HG03571 (cell line): ENCODE measurements at regions not wholly inside any gene's neighbourhood (a gene's known extent, or its start where the extent isn't known, plus 50 kb on each side); places are given as distances from the start of the nearest gene placed in this dataset.
"Not testable (repeated sequence)": the region's sequence is repeated elsewhere in the genome, so short reads cannot be mapped to it uniquely, and the experiment has no call there.

Experiments used
- ATAC-seq: cut with Tn5 transposase; IDR thresholded peaks from one replicate; pipeline ENCODE4 v1.9.1; 2021; ENCODE audit not compliant: unreplicated experiment

GRCh38 chr10:78236416-78237015, 202.9 kb downstream of the RPS24 start:
- ATAC-seq: no peak

DNA sequence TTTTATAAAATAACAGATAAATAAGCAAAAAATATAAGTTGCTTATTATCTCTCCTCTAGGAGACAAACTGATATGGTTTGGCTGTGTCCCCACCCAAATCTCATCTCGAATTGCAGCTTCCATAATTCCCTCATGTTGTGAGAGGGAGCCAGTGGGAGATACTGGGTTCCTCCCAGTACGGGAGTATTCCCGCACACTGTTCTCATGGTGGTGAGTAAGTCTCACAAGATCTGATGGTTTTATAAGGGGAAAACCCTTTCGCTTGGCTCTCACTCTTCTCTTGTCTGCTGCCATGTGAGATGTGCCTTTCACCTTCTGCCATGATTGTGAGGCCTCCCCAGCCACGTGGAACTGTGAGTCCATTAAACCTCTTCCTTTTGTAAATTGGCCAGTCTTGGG, 204.3 kb downstream of the RPS24 start:
- not testable (repeated sequence) for ATAC-seq

- ATAC-seq: no peak
Observed at GRCh38 chr10:78247266-78247665, 213.6 kb downstream of the RPS24 start.

DNA sequence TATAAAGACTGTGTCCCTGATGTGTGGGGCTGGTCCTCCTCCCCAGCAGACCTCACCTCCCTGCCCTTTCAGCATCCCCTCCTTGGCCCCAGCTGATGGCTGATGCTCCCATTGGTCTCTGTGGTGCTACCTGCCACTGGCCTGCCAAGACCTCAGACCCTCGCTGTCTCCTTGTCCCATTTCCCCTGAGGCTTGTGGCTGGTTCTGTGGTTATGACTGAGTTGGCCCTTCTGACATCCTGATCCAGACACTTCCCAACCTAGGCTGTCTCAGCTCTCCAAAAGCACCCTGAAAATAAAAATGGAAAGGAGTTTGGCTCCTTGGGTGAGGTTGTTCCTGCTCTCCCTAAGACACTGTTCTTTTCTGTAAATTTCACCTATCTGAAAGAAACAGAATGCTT, 214.2 kb downstream of the RPS24 start:
- ATAC-seq: no peak

GRCh38 chr10:78248651-78249464, 215.2 kb downstream of the RPS24 start:
- no peak for ATAC-seq

DNA sequence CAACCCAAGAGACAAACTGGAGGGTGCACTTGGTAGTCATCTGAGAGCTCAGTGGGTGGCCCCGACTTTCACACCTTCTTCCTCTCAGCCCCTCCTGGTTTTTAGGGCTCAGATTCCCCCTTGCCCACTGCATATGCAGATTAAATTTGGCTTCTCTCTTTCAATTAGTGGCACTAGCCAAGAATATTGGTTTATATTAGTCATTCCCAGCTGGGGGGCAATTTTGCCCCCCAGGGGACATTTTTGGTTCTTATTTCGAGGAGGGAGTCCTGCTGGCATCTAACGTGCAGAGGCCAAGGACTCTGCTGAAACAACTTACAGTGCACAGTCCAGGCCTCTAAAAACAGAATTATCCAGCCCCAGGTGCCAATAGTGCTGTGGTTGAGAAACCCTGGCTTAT, 216.0 kb downstream of the RPS24 start:
- no peak for ATAC-seq

GRCh38 chr10:78250313-78251015, 216.8 kb downstream of the RPS24 start:
- ATAC-seq: no peak

DNA sequence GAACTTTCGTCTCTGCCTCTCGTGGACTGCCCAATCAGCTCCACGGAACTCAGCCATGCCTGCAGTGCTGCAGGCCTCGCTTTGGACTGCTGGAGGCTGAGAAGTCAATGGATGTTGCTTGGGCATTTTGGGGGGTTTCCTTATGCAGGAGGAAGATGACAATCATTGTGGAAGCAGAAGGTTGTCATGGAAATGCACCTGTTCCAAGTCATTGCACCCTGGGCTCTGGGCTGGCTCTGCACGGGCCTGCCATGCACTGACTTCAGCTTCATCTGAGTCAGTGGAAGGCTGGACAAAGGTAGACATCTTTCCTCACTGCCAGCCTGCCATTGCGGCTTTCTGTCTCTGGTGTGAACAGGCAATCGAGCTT, 217.3 kb downstream of the RPS24 start:
- no peak for ATAC-seq

GRCh38 chr10:78252286-78252685, 218.6 kb downstream of the RPS24 start:
- no peak for ATAC-seq

DNA sequence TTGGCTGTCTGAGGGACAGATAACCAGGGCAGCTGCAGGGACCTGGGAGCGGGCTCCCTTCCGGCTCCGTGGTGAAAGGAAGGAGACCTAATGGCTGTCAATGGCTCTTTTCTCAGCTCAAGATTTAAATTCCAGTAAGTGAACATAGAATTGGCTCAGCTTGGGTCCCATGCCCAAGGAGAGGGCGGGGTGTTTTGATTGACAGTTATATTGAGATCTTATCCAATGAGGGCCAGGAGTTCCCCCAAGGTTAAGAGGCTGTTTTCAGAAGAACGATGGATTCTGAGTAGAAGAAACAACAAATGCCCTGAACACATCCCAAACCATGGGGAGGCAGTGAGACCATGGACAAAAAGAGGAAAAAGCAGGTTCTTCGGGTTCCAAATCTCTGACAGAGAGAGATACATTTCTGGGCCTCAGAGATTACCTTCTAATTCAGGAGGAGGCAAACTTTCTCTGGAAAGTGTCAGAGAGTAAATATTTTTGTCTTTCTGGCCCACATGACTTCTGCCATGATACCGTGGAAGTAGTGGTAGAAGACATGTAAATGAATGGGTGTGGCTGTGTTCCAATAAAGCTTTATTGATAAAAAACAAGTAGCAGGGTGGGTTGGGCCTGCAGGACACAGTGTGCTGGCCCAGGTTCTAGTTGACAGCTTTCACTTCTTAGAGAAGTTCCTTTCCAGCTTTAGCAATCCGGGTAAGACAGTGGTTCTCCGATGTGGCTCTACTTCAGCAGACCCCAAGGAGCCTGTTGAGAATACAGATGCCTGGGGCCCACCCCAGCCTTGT, 219.6 kb downstream of the RPS24 start:
- no peak for ATAC-seq

DNA sequence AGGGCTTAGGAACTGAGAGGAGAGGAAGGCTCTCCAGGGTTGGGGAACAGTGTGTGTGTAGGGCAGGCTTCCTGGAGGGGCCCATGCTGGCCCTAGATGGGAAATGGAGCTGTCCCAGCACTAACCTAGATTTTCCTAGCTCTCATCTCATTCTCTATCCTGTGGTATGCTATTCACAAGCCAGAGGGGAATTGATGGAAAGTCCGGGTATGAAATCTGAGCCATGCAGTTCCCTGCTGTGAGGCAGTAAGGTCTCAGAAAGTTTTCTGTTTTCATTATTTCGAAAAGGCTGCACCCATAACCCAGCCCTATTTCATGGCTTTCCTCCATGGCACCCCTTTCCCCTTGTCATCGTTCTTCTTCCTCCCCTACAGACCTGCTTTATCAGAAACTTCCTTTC, 220.3 kb downstream of the RPS24 start:
- no peak for ATAC-seq

GRCh38 chr10:78255214-78255613, 221.6 kb downstream of the RPS24 start:
- ATAC-seq: no peak

- ATAC-seq: no peak
Observed at GRCh38 chr10:78255796-78256638, 222.4 kb downstream of the RPS24 start.

DNA sequence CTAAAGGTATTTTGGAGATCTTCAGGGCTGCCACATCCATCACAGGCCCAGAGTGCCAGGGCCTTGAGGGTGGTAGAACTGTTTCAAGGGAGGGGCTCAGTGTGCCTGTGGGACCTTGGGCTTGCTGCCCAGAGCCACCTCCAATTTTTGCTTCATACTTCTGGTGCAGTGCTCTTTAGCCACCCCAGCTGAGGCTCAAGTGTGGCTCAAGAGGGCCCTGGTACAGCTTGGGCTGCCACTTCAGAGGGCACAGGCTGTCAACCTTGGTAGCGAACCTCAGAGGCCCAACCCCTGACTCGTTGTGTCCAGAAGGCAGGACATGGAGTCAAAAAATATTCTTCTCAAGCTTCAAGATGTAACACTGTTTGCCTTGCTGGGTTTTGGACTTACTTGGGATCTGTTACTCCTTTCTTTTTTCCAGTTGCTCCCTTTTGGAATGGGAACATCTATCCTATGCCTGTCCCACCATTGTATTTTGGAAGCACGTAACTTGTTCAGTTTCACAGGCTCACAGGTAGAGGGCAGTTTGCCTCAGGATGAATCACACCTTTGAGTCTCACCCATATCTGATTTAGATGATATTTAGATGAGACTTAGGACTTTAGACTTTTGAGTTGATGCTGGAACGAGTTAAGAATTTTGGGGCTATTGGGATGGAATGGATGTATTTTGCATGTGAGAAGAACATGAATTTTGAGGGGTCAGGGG, 224.8 kb downstream of the RPS24 start:
- ATAC-seq: no peak

DNA sequence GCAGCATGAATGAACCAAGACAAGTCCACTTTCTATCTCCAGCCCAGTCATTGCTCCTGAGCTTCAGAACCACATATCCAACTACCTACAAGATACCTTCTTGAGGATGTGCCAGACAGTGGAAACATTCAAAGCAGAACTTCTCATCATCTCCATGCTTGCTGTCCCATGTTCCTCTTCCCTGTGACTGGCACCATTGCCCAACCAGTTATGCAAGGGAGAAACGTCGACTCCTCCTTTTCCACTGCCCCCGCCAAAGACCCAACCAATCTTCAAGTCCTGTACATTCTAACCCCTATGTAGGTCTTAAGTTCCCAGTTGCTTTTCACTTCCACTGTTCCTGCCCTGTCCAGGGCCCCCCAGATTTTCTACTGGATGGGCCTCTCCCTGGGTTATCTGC, 225.7 kb downstream of the RPS24 start:
- ATAC-seq: no peak

DNA sequence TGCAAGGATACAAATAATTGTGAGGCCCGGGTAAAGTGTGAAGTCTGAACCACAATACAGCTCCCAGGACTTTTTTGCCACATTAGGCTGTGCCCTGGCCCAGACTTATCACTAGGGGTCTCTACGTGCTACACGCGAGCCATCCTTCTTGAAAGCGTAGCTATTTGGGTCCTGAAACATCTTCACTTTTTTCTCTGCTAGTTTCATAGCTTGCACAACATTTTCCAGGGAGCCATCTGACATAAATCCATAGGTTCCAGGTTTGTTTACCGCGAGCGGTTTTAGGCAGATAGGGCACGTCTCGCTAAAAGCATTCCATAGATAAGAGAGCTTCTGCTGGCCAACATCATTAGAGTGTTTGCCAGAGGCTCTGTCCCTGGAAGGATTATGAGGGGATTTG, 226.5 kb downstream of the RPS24 start:
- no peak for ATAC-seq

DNA sequence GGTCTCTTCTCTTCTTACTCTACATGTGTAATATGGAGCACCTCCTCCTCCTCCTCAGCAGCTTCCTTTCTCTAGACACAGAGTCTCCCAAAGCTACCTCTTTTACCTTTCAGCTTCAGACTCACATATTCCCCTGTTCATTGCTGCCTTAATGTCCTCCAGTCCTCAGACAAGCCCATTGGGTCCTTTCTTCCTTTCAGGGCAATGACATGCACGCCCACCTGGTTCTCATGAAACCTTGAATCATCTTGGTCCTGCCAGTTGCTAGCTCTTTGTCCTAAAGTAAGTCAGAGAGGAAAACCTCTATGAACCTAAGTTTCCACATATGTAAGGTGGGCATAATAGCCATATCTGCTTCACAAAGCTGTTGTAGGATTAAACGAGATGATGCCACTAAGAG, 227.0 kb downstream of the RPS24 start:
- ATAC-seq: no peak

DNA sequence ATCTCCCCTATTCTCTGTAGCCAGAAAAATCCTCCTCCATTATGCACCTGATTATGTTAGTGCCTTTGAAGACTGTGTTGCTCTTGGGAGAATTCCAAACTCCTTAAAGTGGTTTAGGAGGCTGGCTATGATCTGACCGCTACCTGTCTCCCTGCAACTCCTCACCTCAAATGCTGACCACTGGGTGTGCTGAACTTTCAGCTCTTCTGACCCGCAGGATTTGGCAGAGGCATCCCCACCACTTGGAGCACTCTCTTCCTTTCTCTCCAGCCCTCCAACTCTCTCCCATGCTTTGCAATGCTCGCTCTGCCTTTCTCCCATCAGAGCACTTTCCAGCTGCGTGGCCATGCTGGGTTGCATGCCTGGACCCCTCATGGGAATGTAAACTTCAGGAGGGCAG, 227.6 kb downstream of the RPS24 start:
- no peak for ATAC-seq

GRCh38 chr10:78262860-78263259, 229.2 kb downstream of the RPS24 start:
- ATAC-seq: no peak

DNA sequence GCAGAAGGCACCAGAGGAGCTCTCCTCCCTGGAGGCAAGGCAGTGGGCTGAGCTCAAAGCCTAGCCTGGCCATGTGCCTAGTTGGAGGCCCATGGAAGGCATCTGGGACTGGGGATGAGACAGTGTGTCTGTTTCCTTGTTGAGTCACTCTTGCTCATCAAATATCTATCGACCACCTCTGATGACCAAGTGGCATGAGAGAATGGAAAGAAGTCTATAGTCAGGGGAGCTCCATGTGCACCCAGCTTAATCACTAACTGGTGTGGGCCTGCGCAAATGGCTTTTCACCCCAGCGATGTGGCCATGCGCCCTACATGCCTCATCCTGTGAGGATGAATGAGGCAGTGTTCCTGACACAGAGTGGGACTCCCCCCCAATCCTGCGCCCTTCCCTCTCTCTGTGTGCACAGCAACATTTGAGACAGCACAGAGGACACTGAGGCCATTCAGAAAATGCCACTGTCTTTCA, 229.9 kb downstream of the RPS24 start:
- no peak for ATAC-seq
